NCI-H226 (cell line): ENCODE measurements at regions not wholly inside any gene's neighbourhood (a gene's known extent, or its start where the extent isn't known, plus 50 kb on each side); places are given as distances from the start of the nearest gene placed in this dataset.

Experiments
- DNase-seq: peaks from one replicate; pipeline ENCODE4 v3.0.0-alpha.2; 2015

DNA sequence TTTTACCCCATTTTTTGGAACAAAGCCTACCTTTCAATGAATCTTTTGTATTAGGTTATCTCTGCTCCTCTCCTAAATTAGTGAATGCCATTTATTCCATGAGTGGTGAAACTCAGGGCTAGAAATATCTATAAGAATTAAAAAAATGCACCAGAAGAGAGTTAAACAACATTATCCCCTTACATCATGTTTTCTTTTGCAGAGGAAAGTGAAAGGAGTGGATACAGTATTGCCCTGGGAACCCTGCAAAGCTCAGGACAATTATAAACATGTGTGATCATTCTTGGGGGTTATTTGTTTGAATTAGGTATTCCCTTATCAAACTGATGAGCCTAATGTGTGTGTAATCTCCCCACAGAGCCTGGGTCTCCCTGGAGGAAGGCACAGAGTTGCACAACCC, 559.2 kb downstream of the RNF144A start:
- DNase-seq, result no peak

GRCh38 chr2:7479603-7480002, 562.4 kb downstream of the RNF144A start:
- no peak for DNase-seq

GRCh38 chr2:7480431-7480830, 563.2 kb downstream of the RNF144A start:
- DNase-seq, result no peak

DNA sequence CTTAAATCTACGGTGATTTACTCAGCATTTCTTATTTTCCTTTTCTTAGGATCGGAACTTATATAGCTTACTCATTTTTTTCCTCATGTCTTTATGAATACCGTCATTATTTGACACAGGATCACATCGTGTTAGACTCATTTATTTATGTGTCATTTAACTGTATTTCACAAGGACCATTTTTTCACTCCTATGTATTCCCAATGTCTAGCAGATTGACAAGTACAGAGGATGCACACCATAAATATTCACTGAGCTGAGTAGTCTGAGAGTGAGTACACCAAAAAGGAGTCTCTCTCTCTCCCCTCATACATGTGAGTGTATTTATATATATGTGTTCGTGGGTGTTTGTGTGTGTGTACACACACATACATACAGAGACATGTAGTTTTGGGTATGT, 573.5 kb downstream of the RNF144A start:
- no peak for DNase-seq

DNA sequence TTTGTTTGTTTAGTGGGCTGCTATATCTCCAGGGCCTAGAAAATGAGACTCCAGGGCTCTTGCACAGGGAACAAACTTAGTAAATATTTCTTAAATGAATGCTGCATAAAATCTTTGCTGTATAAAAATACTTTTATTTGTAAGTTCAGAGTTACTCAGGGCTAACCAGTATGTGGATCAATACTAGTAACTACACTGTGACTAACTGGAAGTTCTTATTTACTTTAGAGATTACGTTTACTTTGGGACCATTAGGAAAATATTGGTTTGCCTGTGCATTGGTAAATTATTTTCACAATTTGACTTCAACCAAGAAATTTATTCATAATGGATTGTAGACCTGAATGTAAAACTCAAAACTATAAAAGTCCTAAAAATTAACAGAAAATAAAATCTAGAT, 575.5 kb downstream of the RNF144A start:
- DNase-seq, result no peak

DNA sequence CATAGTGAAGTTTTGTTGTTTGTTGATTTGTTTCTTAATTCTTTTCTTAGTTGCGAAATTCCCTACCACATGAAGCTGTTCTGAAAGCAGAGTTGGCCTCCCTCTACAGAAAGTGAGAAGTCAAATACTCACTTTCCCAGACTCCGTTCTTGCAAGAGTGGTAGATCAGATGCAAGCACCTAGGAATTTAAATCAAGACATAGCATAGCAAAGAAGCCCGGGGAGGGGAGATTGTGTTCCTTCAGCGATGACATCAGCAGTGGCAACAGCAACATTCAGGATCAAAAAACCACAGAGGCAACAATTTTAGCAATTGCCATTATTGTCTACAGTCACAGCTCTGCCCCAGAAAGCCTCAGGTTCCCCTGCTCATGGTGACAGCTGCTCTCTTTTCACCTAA, 580.0 kb downstream of the RNF144A start:
- DNase-seq, result no peak

- DNase-seq, result no peak
These were observed 581.8 kb downstream of the RNF144A start for GRCh38 chr2:7499018-7499417.

DNA sequence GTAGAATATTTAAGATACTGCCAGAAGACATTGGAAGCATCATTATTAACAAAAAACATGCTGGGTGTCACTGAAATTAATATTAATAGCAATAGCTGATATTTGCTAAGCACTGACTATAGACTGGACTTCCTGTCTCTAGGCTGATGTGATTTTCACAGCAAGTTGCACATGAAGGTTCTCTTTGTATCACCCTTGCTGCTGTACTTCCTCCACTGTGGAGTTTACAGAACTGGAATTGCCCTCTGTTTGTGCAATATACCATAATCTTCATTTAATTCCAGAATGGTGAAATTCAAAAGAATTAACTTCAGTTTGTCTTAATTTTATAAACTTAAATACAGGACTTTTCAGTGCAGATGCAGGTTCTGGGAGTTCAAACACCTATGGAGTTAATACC, 585.1 kb downstream of the RNF144A start:
- no peak for DNase-seq

DNA sequence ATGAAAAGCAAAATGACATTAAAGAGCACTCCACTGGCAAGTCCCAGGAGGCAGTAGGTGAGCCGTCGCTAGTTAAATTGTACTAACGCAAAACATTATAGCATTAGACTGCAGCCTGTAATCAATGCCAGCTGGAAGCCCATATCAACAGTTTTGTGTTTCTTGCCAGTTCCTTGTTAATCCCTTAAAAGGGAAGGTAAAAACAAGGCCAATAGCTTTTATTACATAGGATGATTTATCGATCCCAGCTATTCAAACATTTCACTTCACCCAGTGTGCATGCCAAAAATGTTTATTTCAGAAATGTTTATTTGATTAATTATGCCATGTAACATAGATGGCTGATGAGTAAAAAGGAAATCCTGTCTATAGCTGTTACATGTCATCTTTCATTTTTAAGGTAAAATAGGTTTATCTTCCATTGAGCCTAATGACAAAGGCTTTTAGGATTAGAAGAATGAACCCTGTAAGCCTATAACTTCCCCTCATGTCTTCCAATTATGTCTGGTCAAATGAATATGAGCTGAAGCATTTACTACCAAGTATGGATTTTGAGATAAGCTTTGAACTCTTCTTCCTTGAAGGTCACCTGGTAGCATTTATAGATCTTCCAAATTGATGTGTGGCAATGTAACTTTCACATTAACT, 591.2 kb downstream of the RNF144A start:
- DNase-seq, result no peak

GRCh38 chr2:7510353-7510752, 593.1 kb downstream of the RNF144A start:
- DNase-seq, result no peak

GRCh38 chr2:7513834-7514233, 596.6 kb downstream of the RNF144A start:
- DNase-seq, result no peak

GRCh38 chr2:7515327-7515726, 598.1 kb downstream of the RNF144A start:
- DNase-seq, result no peak

- DNase-seq, result no peak
These were observed 599.4 kb downstream of the RNF144A start for GRCh38 chr2:7516484-7517063.

DNA sequence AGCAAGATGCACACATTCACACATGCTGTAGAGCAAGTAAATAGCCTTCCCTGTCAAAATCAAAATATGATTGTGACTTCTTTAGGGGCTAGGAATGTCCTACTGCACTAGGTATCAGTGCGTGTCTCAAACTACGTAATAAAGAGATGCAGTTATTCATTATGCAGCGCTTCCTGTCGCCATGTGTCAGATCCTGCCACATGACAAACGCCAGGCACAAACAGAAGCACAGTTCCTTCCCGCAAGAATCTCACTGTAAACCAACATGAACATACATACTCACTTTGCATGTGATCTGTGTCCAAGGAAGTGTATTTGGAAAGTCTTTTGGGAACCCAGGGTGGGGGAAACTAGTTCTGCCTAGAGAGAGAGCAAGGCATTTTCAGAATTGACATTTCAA, 599.9 kb downstream of the RNF144A start:
- DNase-seq, result no peak

DNA sequence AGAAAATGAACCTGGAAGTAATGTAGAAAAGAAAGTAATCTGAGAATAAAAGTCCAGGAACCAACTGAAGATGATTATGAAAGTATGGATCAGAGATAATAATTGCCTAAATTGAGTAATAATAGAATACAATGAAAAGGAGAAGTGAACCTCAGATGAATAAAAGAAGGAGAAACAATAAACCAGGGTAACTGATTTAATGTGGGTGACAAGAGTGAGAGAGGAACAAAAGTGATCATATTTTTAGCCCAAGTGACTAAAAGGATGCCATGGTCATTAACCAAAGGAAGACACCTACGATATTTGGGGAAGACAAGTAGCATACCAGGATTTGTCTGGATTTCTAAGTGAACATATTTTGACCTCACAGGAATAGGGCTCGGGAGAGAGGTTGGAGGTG, 600.6 kb downstream of the RNF144A start:
- DNase-seq, result no peak

DNA sequence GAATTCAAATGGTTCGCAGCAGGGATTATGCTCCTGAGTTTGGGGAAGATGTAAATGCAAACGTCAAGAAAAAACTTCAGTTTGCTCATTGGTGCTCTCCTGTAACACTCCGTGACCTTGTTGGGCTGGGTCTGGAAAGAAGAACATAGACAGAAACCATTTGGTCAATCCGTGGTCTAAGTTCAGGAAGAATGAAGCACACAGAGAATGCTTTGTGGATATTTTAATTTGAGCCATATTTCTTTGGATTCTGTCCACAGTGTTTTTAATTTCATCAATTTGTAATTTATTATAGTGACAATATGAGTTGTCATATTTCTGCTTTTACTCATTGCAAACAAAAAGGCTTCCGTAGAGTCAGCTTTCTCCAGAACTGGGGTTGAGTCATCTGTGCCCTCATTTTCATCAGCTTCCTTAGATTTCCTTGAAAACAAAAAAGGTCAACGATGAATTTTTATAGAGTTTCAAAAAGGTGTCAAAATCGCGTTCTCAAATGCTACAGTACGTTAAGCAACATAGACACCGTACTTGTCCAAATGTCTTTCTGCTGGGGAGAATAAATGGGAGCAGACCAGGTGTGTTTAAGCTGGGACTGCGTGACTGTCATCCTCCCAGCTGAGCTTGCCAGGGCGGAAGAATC, 606.4 kb downstream of the RNF144A start:
- no peak for DNase-seq

- no peak for DNase-seq
These were observed 607.0 kb downstream of the RNF144A start for GRCh38 chr2:7524195-7524594.

DNA sequence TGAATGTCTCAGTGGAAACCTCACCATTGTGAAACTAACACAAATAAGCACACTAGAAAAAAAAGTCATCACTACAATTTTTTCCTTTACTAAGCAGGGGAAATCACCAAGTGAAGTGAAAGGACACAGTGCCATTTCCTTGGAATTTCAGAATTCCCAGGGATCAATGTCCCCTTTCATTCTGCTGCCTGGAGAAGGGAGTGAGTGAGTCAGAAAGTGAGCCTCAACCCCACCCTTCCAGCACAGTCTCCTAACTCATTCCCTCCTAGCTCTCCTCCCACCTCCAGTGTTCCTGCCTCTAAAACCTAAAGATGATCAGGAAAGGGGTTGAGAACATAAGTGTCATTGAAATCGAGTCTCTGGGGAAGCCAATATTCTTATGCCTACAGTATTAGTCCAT, 608.5 kb downstream of the RNF144A start:
- DNase-seq, result no peak

GRCh38 chr2:7527165-7527722, 610.0 kb downstream of the RNF144A start:
- no peak for DNase-seq

DNA sequence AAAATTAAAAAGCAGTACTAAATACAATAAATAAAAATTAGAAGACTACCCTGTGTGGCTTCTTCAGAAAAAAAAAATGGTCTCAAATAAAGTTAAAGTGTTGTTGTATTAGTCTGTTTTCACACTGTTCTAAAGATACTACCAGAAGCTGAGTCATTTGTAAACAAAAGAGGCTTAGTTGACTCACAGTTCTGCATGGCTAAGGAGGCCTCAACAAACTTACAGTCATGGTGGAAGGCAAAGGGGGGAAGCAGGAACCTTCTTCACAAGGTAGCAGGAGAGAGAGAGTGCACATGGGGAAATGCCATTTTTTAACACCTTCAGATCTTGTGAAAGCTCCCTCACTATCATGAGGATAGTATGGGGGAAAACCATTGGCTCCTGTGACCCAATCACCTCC, 612.8 kb downstream of the RNF144A start:
- no peak for DNase-seq

GRCh38 chr2:7539077-7539476, 621.9 kb downstream of the RNF144A start:
- no peak for DNase-seq

DNA sequence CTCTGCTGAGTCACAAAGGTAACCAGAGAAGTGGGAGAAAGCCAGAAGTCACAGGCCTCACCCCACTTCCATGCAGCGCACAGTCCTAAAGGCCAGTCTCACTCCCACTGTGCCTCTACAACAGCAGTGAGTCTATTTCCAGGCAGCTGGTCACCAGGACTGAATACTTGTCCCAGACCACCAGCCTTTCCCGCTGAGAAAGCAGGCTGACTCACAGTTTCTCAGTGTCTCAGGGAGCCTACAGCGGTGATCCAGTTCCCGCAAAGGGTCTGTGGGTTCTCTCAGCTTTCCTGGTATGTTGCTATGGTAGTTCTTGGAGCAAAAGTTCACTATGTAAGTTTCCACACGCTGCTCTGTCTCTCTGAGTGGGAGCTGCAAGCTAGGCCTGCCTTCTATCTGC, 622.5 kb downstream of the RNF144A start:
- DNase-seq, result no peak

DNA sequence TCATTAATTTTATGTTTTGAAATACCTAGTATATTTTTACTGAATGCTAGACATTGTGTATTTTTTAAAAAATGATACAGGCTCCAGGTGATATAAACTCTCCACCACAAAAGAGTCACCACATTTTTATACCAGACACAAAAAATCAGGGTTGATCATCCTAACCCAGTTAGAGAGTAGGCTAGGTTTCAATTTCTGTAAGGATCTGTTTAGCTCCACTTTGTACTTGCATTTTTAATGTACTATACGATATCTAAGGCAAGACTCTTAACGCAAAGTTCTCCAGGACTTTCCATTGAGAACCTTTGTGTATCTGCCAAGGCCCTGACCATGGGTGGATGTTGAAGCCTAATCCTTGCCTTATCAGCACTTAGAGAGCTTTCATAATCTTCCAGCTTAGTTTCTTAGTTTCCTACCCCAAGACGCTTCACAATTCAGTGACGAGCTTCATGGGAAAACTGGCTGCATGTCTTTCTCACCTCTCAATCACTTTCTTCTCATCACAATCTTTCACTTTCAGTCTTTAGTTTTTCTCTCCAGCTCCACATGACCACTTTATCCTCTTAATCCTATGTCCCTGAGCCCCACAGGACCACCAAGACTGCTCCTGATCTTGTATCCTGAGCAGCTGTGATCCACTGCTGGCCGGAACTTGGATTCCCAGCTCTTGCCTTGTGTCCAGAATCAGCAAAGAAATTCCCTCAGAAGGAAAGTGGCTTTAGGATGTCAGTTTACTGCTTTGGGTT, 635.8 kb downstream of the RNF144A start:
- DNase-seq, result no peak

DNA sequence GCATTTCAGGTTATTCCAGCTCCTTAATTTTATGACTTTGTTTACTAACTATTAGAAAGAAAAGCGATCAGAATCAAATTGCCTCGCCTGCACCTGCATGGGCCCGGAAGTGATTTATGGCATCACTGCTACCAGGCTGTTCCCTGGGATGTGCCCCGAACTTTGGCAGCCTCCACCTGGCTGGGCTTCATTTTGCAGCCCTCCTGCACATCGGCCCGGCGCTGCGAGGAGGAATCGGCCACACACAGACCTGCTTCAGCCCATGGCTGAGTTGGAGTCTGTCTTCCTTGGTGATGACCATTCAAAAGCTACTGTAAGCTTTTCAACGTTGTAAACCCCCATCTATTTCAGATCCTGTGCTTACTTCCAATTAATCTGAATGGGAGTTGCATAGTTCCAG, 638.0 kb downstream of the RNF144A start:
- DNase-seq, result no peak
